ENCODE measurements at regions not wholly inside any gene's neighbourhood (a gene's known extent, or its start where the extent isn't known, plus 50 kb on each side); places are given as distances from the start of the nearest gene placed in this dataset.

DNA sequence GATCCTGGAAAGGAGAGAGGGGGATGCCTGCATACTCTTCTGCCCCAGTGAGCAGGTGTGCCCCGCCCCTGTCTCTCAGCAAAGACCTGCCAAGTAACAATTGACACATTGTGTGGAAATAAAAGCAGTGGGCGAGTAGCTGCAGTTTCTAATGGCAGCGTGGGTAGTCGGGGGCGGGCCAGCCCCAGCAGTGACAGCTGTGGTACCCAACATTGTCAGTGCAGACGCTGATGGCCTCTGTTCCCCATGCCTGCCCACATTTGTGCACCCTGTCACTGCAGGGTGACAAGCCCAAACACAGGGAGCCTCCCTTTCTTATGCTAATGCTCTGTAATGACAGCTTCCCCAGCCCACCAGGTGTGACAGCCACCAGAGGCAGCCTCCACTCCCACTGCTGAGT is 491.7 kb downstream of the DHX35 start:
- Histone ChIP-seq H3K9me1 (replicated peaks; ENCODE audit: control insufficient read depth, extremely low read depth, insufficient read depth, low read length) (no peaks in the 10 kb centered on the region), H3K9ac (replicated peaks; ENCODE audit: extremely low read depth, insufficient read depth, low read length) (no peak overlapping the region), H3K9me3 (replicated peaks; ENCODE audit: control insufficient read depth, insufficient read depth, low read length) (no peaks in the 10 kb centered on the region), H3K27ac (ENCODE audit: insufficient read depth, low read depth, low read length) (no peak overlapping the region), H2AFZ (ENCODE audit: low read depth, low read length) (no peak overlapping the region), H4K20me1 (replicated peaks; ENCODE audit: control insufficient read depth, extremely low read depth, insufficient read depth, low read length) (no peaks in the 10 kb centered on the region), H3K4me1 (ENCODE audit: control insufficient read depth, extremely low read depth, insufficient read depth, low read length) (no peaks in the 10 kb centered on the region), H3K36me3 (ENCODE audit: control insufficient read depth in 2 of 2, extremely low read depth in 1 of 2, insufficient read depth in 2 of 2, low read length in 2 of 2) (no peaks in the 10 kb centered on the region), H3K27me3 (ENCODE audit: control insufficient read depth in 2 of 2, insufficient read depth in 2 of 2, low read length in 2 of 2) (no peaks in the 10 kb centered on the region), H3K4me2 (ENCODE audit: insufficient read depth, low read length) (no peak overlapping the region), H3K4me3 (replicated peaks in 1 of 3; ENCODE audit: insufficient read depth in 1 of 3, low read depth in 1 of 3, low read length in 3 of 3) (no peak overlapping the region), H3K79me2 (ENCODE audit: control insufficient read depth, insufficient read depth, low read length) (no peaks in the 10 kb centered on the region)
- intact Hi-C loops (cut with micrococcal nuclease) (no loop called here), dilution Hi-C loops (cut with MboI; ENCODE audit: extremely low pct_ligation_motif_present, low sequenced_read_pairs) (no loop called here)
- DNase-seq (ENCODE audit: low read depth, low spot score) (no peak), FAIRE-seq (no peak)
- ChIA-PET CTCF (no interaction called here), POLR2A (no interaction called here)
- no peak for TF ChIP-seq POLR2AphosphoS5 (IDR thresholded peaks at IDR 0.05; ENCODE audit: insufficient read depth, low read depth, low read length)
- TF ChIP-seq FOS (IDR thresholded peaks at IDR 0.05; ENCODE audit: borderline replicate concordance, insufficient read depth, low read length) = no peak
- no peak for TF ChIP-seq JUN (IDR thresholded peaks at IDR 0.05; ENCODE audit: borderline replicate concordance, insufficient read depth, insufficient read length, low read depth)
- TF ChIP-seq MYC (IDR thresholded peaks at IDR 0.05; ENCODE audit: low read depth, low read length) = no peak
- no peak for TF ChIP-seq EZH2 (IDR thresholded peaks at IDR 0.05; ENCODE audit: borderline replicate concordance, low read depth, low read length, severe bottlenecking)
- TF ChIP-seq, protein P1, sequence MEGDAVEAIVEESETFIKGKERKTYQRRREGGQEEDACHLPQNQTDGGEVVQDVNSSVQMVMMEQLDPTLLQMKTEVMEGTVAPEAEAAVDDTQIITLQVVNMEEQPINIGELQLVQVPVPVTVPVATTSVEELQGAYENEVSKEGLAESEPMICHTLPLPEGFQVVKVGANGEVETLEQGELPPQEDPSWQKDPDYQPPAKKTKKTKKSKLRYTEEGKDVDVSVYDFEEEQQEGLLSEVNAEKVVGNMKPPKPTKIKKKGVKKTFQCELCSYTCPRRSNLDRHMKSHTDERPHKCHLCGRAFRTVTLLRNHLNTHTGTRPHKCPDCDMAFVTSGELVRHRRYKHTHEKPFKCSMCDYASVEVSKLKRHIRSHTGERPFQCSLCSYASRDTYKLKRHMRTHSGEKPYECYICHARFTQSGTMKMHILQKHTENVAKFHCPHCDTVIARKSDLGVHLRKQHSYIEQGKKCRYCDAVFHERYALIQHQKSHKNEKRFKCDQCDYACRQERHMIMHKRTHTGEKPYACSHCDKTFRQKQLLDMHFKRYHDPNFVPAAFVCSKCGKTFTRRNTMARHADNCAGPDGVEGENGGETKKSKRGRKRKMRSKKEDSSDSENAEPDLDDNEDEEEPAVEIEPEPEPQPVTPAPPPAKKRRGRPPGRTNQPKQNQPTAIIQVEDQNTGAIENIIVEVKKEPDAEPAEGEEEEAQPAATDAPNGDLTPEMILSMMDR (IDR thresholded peaks at IDR 0.05; ENCODE audit: extremely low read depth in 1 of 2, insufficient read depth in 1 of 2, low read depth in 1 of 2, low read length in 2 of 2) = no peak
- TF ChIP-seq GATA2 (IDR thresholded peaks at IDR 0.05; ENCODE audit: insufficient read depth, insufficient read length, low read depth, low read length) = no peak
- no TSS peak for BruUV-seq (replicated peaks)
